ENCODE measurements at regions not wholly inside any gene's neighbourhood (a gene's known extent, or its start where the extent isn't known, plus 50 kb on each side); places are given as distances from the start of the nearest gene placed in this dataset.

GRCh38 chr2:157164891-157165290, 92.6 kb upstream of the GALNT5 start:
- intact Hi-C loops (cut with micrococcal nuclease; ENCODE audit: unreplicated experiment): no loop called here
- no peak overlapping the region for H3K27ac Mint-ChIP-seq (ENCODE audit: unreplicated experiment)
- no peak overlapping the region for H3K4me3 Mint-ChIP-seq (ENCODE audit: low read depth, unreplicated experiment)
- H3K9me3 Mint-ChIP-seq (ENCODE audit: low read depth, unreplicated experiment): peaks cover 2% of the 10 kb centered on the region
- CTCF ChIA-PET: no interaction called here
- BruUV-seq (replicated peaks): no TSS peak
- no peaks in the 10 kb centered on the region for H3K27me3 Mint-ChIP-seq (ENCODE audit: unreplicated experiment)
- no peak for TF ChIP-seq CTCF (IDR thresholded peaks at IDR 0.05; ENCODE audit: unreplicated experiment)
- no peaks in the 10 kb centered on the region for H3K36me3 Mint-ChIP-seq (ENCODE audit: insufficient read depth, unreplicated experiment)
- no peak for DNase-seq
- H3K4me1 Mint-ChIP-seq (ENCODE audit: low read depth, unreplicated experiment): peaks cover 8% of the 10 kb centered on the region

GRCh38 chr2:157168501-157168900, 89.0 kb upstream of the GALNT5 start:
- no peak for DNase-seq
- Mint-ChIP-seq H3K4me1 (ENCODE audit: low read depth, unreplicated experiment) (peaks cover 3% of the 10 kb centered on the region), H3K9me3 (ENCODE audit: low read depth, unreplicated experiment) (peaks cover 2% of the 10 kb centered on the region), H3K27ac (ENCODE audit: unreplicated experiment) (no peak overlapping the region), H3K27me3 (ENCODE audit: unreplicated experiment) (no peaks in the 10 kb centered on the region), H3K36me3 (ENCODE audit: insufficient read depth, unreplicated experiment) (no peaks in the 10 kb centered on the region), H3K4me3 (ENCODE audit: low read depth, unreplicated experiment) (no peak overlapping the region)
- TF ChIP-seq CTCF (IDR thresholded peaks at IDR 0.05; ENCODE audit: unreplicated experiment): no peak
- CTCF ChIA-PET: interaction anchor here (1.4 kb wide), 1 partner anchor 15 kb away, joined by 4 read pairs; no protein-coding TSS in a partner anchor
- intact Hi-C loops (cut with micrococcal nuclease; ENCODE audit: unreplicated experiment): no loop called here
- BruUV-seq (replicated peaks): no TSS peak

GRCh38 chr2:157169889-157170288, 87.6 kb upstream of the GALNT5 start:
- intact Hi-C loops (cut with micrococcal nuclease; ENCODE audit: unreplicated experiment): no loop called here
- CTCF ChIA-PET: interaction anchor here (1.4 kb wide), 1 partner anchor 13 kb away, joined by 4 read pairs; no protein-coding TSS in a partner anchor
- no peak overlapping the region for H3K4me3 Mint-ChIP-seq (ENCODE audit: low read depth, unreplicated experiment)
- no peak for TF ChIP-seq CTCF (IDR thresholded peaks at IDR 0.05; ENCODE audit: unreplicated experiment)
- H3K9me3 Mint-ChIP-seq (ENCODE audit: low read depth, unreplicated experiment): peaks cover 2% of the 10 kb centered on the region
- H3K27ac Mint-ChIP-seq (ENCODE audit: unreplicated experiment): no peak overlapping the region
- DNase-seq: no peak
- H3K27me3 Mint-ChIP-seq (ENCODE audit: unreplicated experiment): no peaks in the 10 kb centered on the region
- peaks cover 12% of the 10 kb centered on the region for H3K4me1 Mint-ChIP-seq (ENCODE audit: low read depth, unreplicated experiment)
- no TSS peak for BruUV-seq (replicated peaks)
- no peaks in the 10 kb centered on the region for H3K36me3 Mint-ChIP-seq (ENCODE audit: insufficient read depth, unreplicated experiment)

- no peaks in the 10 kb centered on the region for H3K27me3 Mint-ChIP-seq (ENCODE audit: unreplicated experiment)
- no peak overlapping the region for H3K4me3 Mint-ChIP-seq (ENCODE audit: low read depth, unreplicated experiment)
- peaks cover 2% of the 10 kb centered on the region for H3K9me3 Mint-ChIP-seq (ENCODE audit: low read depth, unreplicated experiment)
- no TSS peak for BruUV-seq (replicated peaks)
- H3K27ac Mint-ChIP-seq (ENCODE audit: unreplicated experiment): no peak overlapping the region
- no peaks in the 10 kb centered on the region for H3K36me3 Mint-ChIP-seq (ENCODE audit: insufficient read depth, unreplicated experiment)
- no peak for TF ChIP-seq CTCF (IDR thresholded peaks at IDR 0.05; ENCODE audit: unreplicated experiment)
- DNase-seq: no peak
- CTCF ChIA-PET: no interaction called here
- peaks cover 12% of the 10 kb centered on the region for H3K4me1 Mint-ChIP-seq (ENCODE audit: low read depth, unreplicated experiment)
- intact Hi-C loops (cut with micrococcal nuclease; ENCODE audit: unreplicated experiment): no loop called here
Observed at GRCh38 chr2:157170299-157170698, 87.2 kb upstream of the GALNT5 start.
